GM20000 (cell line): ENCODE measurements at regions not wholly inside any gene's neighbourhood (a gene's known extent, or its start where the extent isn't known, plus 50 kb on each side); places are given as distances from the start of the nearest gene placed in this dataset.

ENCODE experiments used
- DNase-seq: peaks from one replicate; pipeline ENCODE4 v3.0.0; 2012; ENCODE audit warnings: low spot score
- TF ChIP-seq, protein P1 (sequence below): IDR thresholded peaks from 2 replicates; pipeline ENCODE4 v1.5.1; 2012; ENCODE audit warnings: mild to moderate bottlenecking, control low read depth; ENCODE audit errors: extremely low read depth, missing control alignments

DNA sequence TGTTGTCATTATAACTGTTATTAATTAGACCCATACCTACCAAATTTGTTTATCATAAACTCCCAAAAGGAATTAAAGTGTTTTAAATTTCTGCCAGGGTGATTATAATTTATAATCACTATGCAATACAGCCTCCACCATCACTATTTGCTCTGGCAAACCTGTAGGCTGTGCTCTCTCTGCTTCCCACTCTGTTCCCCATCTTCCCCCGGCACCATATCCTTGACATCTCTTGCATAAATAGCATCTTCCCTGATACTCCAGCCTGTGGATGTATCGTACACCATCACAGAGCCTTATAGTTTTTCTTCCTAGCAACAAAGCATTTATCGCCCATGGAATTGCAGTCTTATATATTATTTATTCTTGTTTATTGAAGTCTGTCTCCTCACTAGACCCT, 181.5 kb upstream of the TSC22D1 start:
- TF ChIP-seq, protein P1, sequence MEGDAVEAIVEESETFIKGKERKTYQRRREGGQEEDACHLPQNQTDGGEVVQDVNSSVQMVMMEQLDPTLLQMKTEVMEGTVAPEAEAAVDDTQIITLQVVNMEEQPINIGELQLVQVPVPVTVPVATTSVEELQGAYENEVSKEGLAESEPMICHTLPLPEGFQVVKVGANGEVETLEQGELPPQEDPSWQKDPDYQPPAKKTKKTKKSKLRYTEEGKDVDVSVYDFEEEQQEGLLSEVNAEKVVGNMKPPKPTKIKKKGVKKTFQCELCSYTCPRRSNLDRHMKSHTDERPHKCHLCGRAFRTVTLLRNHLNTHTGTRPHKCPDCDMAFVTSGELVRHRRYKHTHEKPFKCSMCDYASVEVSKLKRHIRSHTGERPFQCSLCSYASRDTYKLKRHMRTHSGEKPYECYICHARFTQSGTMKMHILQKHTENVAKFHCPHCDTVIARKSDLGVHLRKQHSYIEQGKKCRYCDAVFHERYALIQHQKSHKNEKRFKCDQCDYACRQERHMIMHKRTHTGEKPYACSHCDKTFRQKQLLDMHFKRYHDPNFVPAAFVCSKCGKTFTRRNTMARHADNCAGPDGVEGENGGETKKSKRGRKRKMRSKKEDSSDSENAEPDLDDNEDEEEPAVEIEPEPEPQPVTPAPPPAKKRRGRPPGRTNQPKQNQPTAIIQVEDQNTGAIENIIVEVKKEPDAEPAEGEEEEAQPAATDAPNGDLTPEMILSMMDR, result no peak
- DNase-seq, result no peak

DNA sequence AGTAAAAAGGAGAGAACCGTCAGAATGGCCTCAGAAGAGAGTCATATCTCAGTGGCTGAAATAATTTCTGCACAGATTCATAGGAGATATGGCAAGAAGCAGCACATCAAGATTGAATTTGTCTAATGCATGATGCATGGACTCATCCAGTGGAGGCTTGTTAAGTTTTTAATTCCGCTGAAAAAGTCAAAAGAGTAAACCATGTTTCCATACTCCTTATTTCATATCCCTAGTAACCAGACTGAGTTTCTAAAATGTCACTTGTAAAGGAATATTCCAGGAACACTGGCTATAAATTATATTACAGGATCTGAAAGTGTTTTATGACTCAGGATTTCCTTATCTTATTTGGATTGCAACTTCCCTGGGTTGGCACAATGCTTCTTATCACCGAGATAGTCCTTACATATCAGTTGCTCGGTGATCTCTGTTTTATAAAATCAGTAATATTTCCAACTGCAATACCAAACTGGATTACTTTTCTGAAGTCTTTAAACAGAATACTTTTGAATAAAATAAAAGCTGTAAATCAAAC, 180.2 kb upstream of the TSC22D1 start:
- DNase-seq, result no peak
- TF ChIP-seq, protein P1, result no peak

DNA sequence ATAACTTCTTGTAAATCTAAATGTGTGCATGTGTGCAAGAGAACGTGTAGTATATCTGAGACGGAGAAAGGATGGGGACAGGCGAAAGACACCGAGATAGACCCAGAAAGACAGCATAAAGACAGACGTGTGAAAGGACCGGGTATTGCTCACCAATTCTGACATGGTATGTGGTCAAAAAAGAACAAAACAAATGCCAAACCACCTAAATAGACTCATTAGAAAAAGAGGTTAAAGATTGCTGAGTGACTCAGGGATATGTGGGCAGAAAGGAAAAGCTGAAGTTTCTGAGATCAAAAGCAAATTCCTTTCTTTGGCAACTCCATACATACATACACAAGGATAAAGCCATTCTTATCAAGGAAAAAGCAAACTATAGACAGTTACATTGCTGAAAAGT, 179.7 kb upstream of the TSC22D1 start:
- TF ChIP-seq, protein P1, result no peak

DNA sequence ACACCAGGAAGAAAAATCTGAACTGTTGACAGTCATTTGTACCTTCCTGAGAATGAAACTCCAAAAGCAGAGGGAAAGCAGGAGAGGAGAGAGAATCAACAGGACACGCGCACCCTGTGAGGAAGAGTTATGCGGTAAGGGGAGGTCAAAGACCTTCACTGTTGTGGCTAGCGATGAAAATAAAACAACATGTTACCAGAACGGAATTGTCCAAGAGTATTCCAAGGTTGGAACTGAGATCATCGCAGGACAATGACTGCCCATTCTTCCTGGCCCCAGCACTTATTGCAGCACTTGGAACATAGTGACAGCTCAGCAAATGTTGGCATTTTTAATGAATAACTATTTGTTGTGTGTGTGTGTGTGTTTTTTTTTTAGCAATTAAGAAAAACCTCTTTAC, 176.0 kb upstream of the TSC22D1 start:
- TF ChIP-seq, protein P1, result no peak
- no peak for DNase-seq

More for the DNA sequence above, 179.7 kb upstream of the TSC22D1 start:
- DNase-seq, result no peak

DNA sequence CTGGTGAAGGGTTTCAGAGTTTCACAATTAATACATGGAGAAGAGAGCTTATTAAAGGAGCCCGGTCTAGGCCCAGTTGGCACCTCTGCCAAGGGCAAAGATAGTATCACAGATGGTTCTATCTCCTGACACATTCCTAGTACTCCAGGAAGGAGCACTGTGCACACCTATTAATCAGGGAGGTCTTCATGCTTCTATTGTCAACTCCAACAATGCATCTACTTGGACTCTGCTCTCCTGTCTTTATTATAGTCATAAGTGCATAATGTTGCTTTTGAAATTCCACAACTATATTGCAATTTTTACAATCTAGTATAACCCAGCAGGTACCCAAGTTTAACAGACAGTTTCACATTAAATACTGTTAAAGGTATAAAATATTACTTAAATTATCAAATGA, 174.5 kb upstream of the TSC22D1 start:
- no peak for DNase-seq
- TF ChIP-seq, protein P1, result no peak

DNA sequence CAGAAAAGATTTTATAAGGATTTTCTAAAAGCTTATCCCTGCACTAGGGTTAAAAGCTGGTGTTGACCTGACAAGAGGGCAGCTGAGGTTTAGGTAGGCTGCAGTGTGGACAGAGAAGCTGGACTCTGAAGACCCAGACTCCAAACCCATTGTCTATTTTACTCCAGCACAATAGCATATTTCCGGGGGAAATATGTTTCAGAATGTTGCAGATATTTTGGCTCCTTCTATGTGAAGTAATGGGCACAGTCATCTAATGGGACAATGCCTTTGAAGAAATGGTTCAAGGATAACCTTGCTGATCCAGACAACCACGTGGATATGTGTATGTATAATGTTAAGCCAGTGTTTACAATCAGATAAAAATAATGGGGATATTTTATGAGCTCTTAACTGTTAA, 173.8 kb upstream of the TSC22D1 start:
- no peak for DNase-seq
- TF ChIP-seq, protein P1, result no peak

DNA sequence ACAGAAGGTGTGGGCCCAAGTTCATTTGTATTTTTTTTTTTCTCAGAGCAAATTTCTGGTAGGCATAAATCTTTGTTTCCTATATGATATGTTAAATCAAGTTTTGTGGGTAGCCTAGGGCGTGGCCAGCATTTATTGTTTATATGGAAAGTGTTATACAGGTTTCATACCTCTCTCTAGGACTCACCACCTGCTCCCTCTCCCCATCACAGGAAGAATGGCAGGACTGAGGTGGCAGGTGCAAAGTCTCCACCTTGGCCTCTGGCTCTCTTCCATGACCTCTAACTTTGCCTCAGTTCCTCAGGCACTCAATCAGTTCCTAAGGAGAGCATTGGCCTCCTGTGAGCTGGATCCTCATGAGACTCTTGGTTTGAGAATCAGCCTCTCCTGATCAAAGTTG, 172.3 kb upstream of the TSC22D1 start:
- TF ChIP-seq, protein P1, result no peak
- no peak for DNase-seq
